PC-9 (cell line): ENCODE measurements at regions not wholly inside any gene's neighbourhood (a gene's known extent, or its start where the extent isn't known, plus 50 kb on each side); places are given as distances from the start of the nearest gene placed in this dataset.

Experiments used
- EZH2 ChIP-seq: fragments of 200-600 bp; sonication (generic); IDR thresholded peaks from 2 replicates; pipeline ENCODE4 v1.8.0; 2017; ENCODE audit warnings: antibody characterized with exemption, low read depth
- TF ChIP-seq, protein P1 (sequence below): fragments of 200-600 bp; sonication (generic); conservative IDR thresholded peaks from 2 replicates; pipeline ENCODE4 v1.6.1; 2017; ENCODE audit warnings: mixed run types, antibody characterized with exemption, mild to moderate bottlenecking, moderate library complexity

DNA sequence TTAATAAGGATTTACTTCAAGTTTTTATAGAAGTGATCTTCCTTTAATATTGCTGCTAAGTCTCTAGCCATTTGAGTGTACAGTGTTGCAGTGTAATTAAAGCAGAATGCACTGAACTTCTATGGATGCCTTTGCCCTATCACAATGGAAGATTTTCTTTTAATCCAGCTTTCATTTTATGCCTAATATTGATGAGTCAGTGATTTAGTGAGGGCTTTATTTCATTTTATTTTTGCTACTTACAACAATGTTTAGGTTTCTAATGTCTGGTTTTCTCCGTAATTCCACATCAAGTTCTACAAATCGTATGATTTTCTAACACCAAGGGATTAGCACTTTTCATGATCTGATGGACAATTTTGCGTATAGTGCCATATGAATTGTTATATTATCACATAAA, 504.1 kb downstream of the PCDH11X start:
- TF ChIP-seq, protein P1, sequence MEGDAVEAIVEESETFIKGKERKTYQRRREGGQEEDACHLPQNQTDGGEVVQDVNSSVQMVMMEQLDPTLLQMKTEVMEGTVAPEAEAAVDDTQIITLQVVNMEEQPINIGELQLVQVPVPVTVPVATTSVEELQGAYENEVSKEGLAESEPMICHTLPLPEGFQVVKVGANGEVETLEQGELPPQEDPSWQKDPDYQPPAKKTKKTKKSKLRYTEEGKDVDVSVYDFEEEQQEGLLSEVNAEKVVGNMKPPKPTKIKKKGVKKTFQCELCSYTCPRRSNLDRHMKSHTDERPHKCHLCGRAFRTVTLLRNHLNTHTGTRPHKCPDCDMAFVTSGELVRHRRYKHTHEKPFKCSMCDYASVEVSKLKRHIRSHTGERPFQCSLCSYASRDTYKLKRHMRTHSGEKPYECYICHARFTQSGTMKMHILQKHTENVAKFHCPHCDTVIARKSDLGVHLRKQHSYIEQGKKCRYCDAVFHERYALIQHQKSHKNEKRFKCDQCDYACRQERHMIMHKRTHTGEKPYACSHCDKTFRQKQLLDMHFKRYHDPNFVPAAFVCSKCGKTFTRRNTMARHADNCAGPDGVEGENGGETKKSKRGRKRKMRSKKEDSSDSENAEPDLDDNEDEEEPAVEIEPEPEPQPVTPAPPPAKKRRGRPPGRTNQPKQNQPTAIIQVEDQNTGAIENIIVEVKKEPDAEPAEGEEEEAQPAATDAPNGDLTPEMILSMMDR = no peak
- TF ChIP-seq EZH2 = no peak
